ENCODE measurements at regions not wholly inside any gene's neighbourhood (a gene's known extent, or its start where the extent isn't known, plus 50 kb on each side); places are given as distances from the start of the nearest gene placed in this dataset.

- H4K20me1 ChIP-seq (replicated peaks; ENCODE audit: control insufficient read depth, insufficient read depth, low read length), result no peaks in the 10 kb centered on the region
- WGBS (ENCODE audit: insufficient coverage, low coverage, missing lambda C conversion rate), result 0% methylated on average over 4 of the region's 4 CpGs
- no peak overlapping the region for H3K9ac ChIP-seq (ENCODE audit: insufficient read depth in 1 of 2, low read depth in 2 of 2, low read length in 2 of 2)
- no peaks in the 10 kb centered on the region for H3K9me3 ChIP-seq (replicated peaks; ENCODE audit: control insufficient read depth, insufficient read depth, low read depth, low read length)
- no peaks in the 10 kb centered on the region for H3K4me1 ChIP-seq (replicated peaks in 1 of 2; ENCODE audit: control insufficient read depth in 2 of 2, insufficient read depth in 2 of 2, low read length in 2 of 2)
- ATAC-seq (no peak), FAIRE-seq (no peak), DNase-seq (ENCODE audit: extremely low read depth in 1 of 4, low spot score in 3 of 4) (no peak)
- POLR2A ChIA-PET, result no interaction called here
- H3K4me3 ChIP-seq, result no peak overlapping the region
- H3K27me3 ChIP-seq (ENCODE audit: control insufficient read depth in 2 of 2, insufficient read depth in 2 of 2, low read length in 2 of 2), result peaks cover 4 to 5% of the 10 kb centered on the region in 2 experiments; a peak in 2 of 5 replicates
- H3K4me2 ChIP-seq (ENCODE audit: insufficient read depth, low read length), result no peak overlapping the region
- in situ Hi-C loops (cut with MboI) (no loop called here), intact Hi-C loops (cut with micrococcal nuclease) (no loop called here)
- no peak overlapping the region for H2AFZ ChIP-seq (ENCODE audit: low read depth, low read length)
- no TSS peak for BruUV-seq (replicated peaks)
- no peaks in the 10 kb centered on the region for H3K36me3 ChIP-seq (ENCODE audit: control insufficient read depth, insufficient read depth, low read length)
- H3K9me1 ChIP-seq (ENCODE audit: control insufficient read depth, insufficient read depth, low read length), result no peaks in the 10 kb centered on the region
- no peak overlapping the region for H3K27ac ChIP-seq (ENCODE audit: extremely low read depth, low read depth, low read length)
- CTCF ChIA-PET (ENCODE audit: low intra/inter-chr PET ratio), result no interaction called here
- H3K79me2 ChIP-seq (ENCODE audit: control insufficient read depth, insufficient read depth, low read length), result no peaks in the 10 kb centered on the region
- TF ChIP-seq EHMT2 (IDR thresholded peaks at IDR 0.05), result no peak
- no peak for TF ChIP-seq ZNF280B (CRISPR knock-in tag; IDR thresholded peaks at IDR 0.05)
- TF ChIP-seq, protein P1, sequence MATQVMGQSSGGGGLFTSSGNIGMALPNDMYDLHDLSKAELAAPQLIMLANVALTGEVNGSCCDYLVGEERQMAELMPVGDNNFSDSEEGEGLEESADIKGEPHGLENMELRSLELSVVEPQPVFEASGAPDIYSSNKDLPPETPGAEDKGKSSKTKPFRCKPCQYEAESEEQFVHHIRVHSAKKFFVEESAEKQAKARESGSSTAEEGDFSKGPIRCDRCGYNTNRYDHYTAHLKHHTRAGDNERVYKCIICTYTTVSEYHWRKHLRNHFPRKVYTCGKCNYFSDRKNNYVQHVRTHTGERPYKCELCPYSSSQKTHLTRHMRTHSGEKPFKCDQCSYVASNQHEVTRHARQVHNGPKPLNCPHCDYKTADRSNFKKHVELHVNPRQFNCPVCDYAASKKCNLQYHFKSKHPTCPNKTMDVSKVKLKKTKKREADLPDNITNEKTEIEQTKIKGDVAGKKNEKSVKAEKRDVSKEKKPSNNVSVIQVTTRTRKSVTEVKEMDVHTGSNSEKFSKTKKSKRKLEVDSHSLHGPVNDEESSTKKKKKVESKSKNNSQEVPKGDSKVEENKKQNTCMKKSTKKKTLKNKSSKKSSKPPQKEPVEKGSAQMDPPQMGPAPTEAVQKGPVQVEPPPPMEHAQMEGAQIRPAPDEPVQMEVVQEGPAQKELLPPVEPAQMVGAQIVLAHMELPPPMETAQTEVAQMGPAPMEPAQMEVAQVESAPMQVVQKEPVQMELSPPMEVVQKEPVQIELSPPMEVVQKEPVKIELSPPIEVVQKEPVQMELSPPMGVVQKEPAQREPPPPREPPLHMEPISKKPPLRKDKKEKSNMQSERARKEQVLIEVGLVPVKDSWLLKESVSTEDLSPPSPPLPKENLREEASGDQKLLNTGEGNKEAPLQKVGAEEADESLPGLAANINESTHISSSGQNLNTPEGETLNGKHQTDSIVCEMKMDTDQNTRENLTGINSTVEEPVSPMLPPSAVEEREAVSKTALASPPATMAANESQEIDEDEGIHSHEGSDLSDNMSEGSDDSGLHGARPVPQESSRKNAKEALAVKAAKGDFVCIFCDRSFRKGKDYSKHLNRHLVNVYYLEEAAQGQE (IDR thresholded peaks at IDR 0.05; ENCODE audit: borderline replicate concordance), result no peak
- TF ChIP-seq, protein P1 (CRISPR knock-in tag; IDR thresholded peaks at IDR 0.05; ENCODE audit: low read depth), result no peak
- no peak for TF ChIP-seq ATF1 (CRISPR knock-in tag; IDR thresholded peaks at IDR 0.05)
- no peak for TF ChIP-seq ATF1 (tag; IDR thresholded peaks at IDR 0.05)
- TF ChIP-seq ZNF644 (tag; IDR thresholded peaks at IDR 0.05; ENCODE audit: low read depth), result no peak
- no peak for TF ChIP-seq MCM7 (IDR thresholded peaks at IDR 0.05)
- TF ChIP-seq, protein P2, sequence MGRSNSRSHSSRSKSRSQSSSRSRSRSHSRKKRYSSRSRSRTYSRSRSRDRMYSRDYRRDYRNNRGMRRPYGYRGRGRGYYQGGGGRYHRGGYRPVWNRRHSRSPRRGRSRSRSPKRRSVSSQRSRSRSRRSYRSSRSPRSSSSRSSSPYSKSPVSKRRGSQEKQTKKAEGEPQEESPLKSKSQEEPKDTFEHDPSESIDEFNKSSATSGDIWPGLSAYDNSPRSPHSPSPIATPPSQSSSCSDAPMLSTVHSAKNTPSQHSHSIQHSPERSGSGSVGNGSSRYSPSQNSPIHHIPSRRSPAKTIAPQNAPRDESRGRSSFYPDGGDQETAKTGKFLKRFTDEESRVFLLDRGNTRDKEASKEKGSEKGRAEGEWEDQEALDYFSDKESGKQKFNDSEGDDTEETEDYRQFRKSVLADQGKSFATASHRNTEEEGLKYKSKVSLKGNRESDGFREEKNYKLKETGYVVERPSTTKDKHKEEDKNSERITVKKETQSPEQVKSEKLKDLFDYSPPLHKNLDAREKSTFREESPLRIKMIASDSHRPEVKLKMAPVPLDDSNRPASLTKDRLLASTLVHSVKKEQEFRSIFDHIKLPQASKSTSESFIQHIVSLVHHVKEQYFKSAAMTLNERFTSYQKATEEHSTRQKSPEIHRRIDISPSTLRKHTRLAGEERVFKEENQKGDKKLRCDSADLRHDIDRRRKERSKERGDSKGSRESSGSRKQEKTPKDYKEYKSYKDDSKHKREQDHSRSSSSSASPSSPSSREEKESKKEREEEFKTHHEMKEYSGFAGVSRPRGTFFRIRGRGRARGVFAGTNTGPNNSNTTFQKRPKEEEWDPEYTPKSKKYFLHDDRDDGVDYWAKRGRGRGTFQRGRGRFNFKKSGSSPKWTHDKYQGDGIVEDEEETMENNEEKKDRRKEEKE (IDR thresholded peaks at IDR 0.05; ENCODE audit: borderline replicate concordance in 1 of 2, control insufficient read depth in 1 of 2, low read depth in 2 of 2, low read length in 1 of 2), result no peak
- no peak for TF ChIP-seq ZBTB17 (CRISPR knock-in tag; IDR thresholded peaks at IDR 0.05)
Measured at GRCh38 chr15:98069256-98069655, 108.8 kb downstream of the ARRDC4 start.
